Endothelial cell of umbilical vein (primary cell): ENCODE measurements at regions not wholly inside any gene's neighbourhood (a gene's known extent, or its start where the extent isn't known, plus 50 kb on each side); places are given as distances from the start of the nearest gene placed in this dataset.

Experiments used
- BruUV-seq: library from RNA; stranded (reverse); fragments of 400-500 nt; replicated peaks from 2 replicates; lab custom pipeline; 2021; lab: Mats Ljungman, UMichigan
- CTCF ChIA-PET: fragments of 300-600, 350-600 bp; sonication (Branson Sonifier 250); formaldehyde crosslinking; loops from one replicate; lab custom pipeline; 2021; ENCODE audit warnings: antibody characterized with exemption, inconsistent platforms; lab: Charles Lee
- POLR2A ChIA-PET: fragments of 300-600, 350-600 bp; sonication (Branson Sonifier 250); formaldehyde crosslinking; loops from one replicate; lab custom pipeline; 2021; ENCODE audit warnings: antibody characterized with exemption, inconsistent platforms; lab: Charles Lee
- DNase-seq: peaks from one replicate; pipeline ENCODE4 v3.0.0-alpha.2; 2011; ENCODE audit warnings: low read depth, low spot score
- FAIRE-seq: peaks from 2 replicates; lab custom pipeline; 2011; peaks lifted over from hg19 to GRCh38; lab: Jason Lieb, UNC
- H2AFZ ChIP-seq: 2 replicates; pipeline ENCODE4 v1.6.0; 2012; ENCODE audit warnings: low read depth, low read length, control low read depth, inconsistent platforms
- H3K27ac ChIP-seq: 2 replicates; pipeline ENCODE4 v1.5.1; 2011; ENCODE audit warnings: low read depth, mild to moderate bottlenecking, control low read depth, low read length, moderate library complexity; ENCODE audit not compliant: insufficient read depth
- H3K27me3 ChIP-seq, 2 experiments: 2 replicates each; pipeline versions ENCODE4 v1.6.0 to v1.6.1; 2011; ENCODE audit warnings: low read length in 2 of 2, mixed read lengths in 1 of 2; ENCODE audit not compliant: control insufficient read depth in 2 of 2, insufficient read depth in 2 of 2
- H3K36me3 ChIP-seq, 2 experiments: 2 replicates in 1 of 2; 3 replicates in 1 of 2; pipeline ENCODE4 v1.5.1; 2011; ENCODE audit warnings: low read length in 2 of 2, mild to moderate bottlenecking in 1 of 2, moderate library complexity in 1 of 2; ENCODE audit not compliant: control insufficient read depth in 2 of 2, insufficient read depth in 2 of 2; ENCODE audit errors: extremely low read depth in 1 of 2
- H3K4me1 ChIP-seq: 3 replicates; pipeline ENCODE4 v1.5.1; 2011; ENCODE audit warnings: mild to moderate bottlenecking, low read length; ENCODE audit not compliant: control insufficient read depth, insufficient read depth; ENCODE audit errors: extremely low read depth
- H3K4me2 ChIP-seq: 2 replicates; pipeline ENCODE4 v1.6.1; 2011; ENCODE audit warnings: low read length, control low read depth, mixed read lengths; ENCODE audit not compliant: insufficient read depth
- H3K4me3 ChIP-seq, 3 experiments: fragments of 200-600 bp in 1 of 3; sonication (generic), shearing (Covaris generic) in 1 of 3; replicated peaks in 1 of 3; 2 replicates each; pipeline ENCODE4 v1.5.1; 2011 to 2016; ENCODE audit warnings: control low read depth in 3 of 3, low read length in 3 of 3, mild to moderate bottlenecking in 2 of 3, inconsistent platforms in 1 of 3, low read depth in 1 of 3, moderate library complexity in 1 of 3; ENCODE audit not compliant: insufficient read depth in 1 of 3
- H3K79me2 ChIP-seq: 2 replicates; pipeline ENCODE4 v1.6.0; 2012; ENCODE audit warnings: low read length, inconsistent platforms; ENCODE audit not compliant: control insufficient read depth, insufficient read depth
- H3K9ac ChIP-seq: replicated peaks from 2 replicates; pipeline ENCODE3; 2011; ENCODE audit warnings: low read length, control low read depth; ENCODE audit not compliant: insufficient read depth; ENCODE audit errors: extremely low read depth
- H3K9me1 ChIP-seq: replicated peaks from 3 replicates; pipeline ENCODE4 v1.6.0; 2011; ENCODE audit warnings: mild to moderate bottlenecking, low read length; ENCODE audit not compliant: control insufficient read depth, insufficient read depth; ENCODE audit errors: extremely low read depth
- H3K9me3 ChIP-seq: replicated peaks from 2 replicates; pipeline ENCODE4 v1.5.1; 2012; ENCODE audit warnings: low read length, inconsistent platforms; ENCODE audit not compliant: control insufficient read depth, insufficient read depth
- H4K20me1 ChIP-seq: replicated peaks from 2 replicates; pipeline ENCODE3; 2011; ENCODE audit warnings: mild to moderate bottlenecking, low read length; ENCODE audit not compliant: control insufficient read depth, insufficient read depth; ENCODE audit errors: extremely low read depth
- CTCF ChIP-seq, 2 donors: IDR thresholded peaks; 1 replicate in 1 of 2; 2 replicates in 1 of 2; pipeline ENCODE4 v1.5.1; 2011; ENCODE audit warnings: low read length in 2 of 2, mild to moderate bottlenecking in 2 of 2, moderate library complexity in 2 of 2, control low read depth in 1 of 2, inconsistent platforms in 1 of 2, low read depth in 1 of 2; ENCODE audit not compliant: insufficient read depth in 1 of 2; ENCODE audit errors: extremely low read depth in 1 of 2
- EZH2 ChIP-seq: IDR thresholded peaks from 2 replicates; pipeline ENCODE4 v1.6.1; 2012; ENCODE audit warnings: borderline replicate concordance, low read depth, mild to moderate bottlenecking, moderate library complexity, low read length, inconsistent platforms; ENCODE audit not compliant: severe bottlenecking
- FOS ChIP-seq: IDR thresholded peaks from 2 replicates; pipeline ENCODE4 v1.6.1; 2011; ENCODE audit warnings: mild to moderate bottlenecking, low read length, moderate library complexity, borderline replicate concordance; ENCODE audit not compliant: insufficient read depth
- GATA2 ChIP-seq: IDR thresholded peaks from 2 replicates; pipeline ENCODE4 v1.7.0; 2011; ENCODE audit warnings: low read depth, mild to moderate bottlenecking, moderate library complexity, mixed read lengths, low read length; ENCODE audit not compliant: insufficient read length, insufficient read depth
- JUN ChIP-seq: IDR thresholded peaks from 2 replicates; pipeline ENCODE4 v1.6.1; 2011; ENCODE audit warnings: borderline replicate concordance, low read depth; ENCODE audit not compliant: insufficient read length, insufficient read depth
- MAX ChIP-seq: IDR thresholded peaks from 2 replicates; pipeline ENCODE4 v1.6.1; 2011; ENCODE audit not compliant: insufficient read depth, insufficient read length
- MYC ChIP-seq: IDR thresholded peaks from one replicate; pipeline ENCODE4 v1.6.1; 2011; ENCODE audit warnings: mild to moderate bottlenecking, low read depth, low read length
- POLR2A ChIP-seq: IDR thresholded peaks from 2 replicates; pipeline ENCODE4 v1.6.1; 2012; ENCODE audit warnings: low read depth, mild to moderate bottlenecking, control low read depth, low read length
- POLR2AphosphoS5 ChIP-seq: IDR thresholded peaks from 2 replicates; pipeline ENCODE4 v1.6.1; 2012; ENCODE audit warnings: low read depth, mild to moderate bottlenecking, control low read depth, low read length, moderate library complexity; ENCODE audit not compliant: insufficient read depth
- dilution Hi-C: fragments of 300-500 bp; cut with MboI; formaldehyde crosslinking; loops from one replicate; pipeline ENCODE4 v1.15.0; 2019; ENCODE audit warnings: low sequenced_read_pairs; ENCODE audit not compliant: extremely low pct_ligation_motif_present
- intact Hi-C: fragments of 100-400 bp; cut with micrococcal nuclease; formaldehyde crosslinking; loops from one replicate; pipeline ENCODE4 v1.10.0; 2022

- Histone ChIP-seq H3K36me3 (no peaks in the 10 kb centered on the region), H3K4me1 (no peaks in the 10 kb centered on the region), H3K9me3 (peaks cover 13% of the 10 kb centered on the region), H3K27me3 (no peaks in the 10 kb centered on the region), H3K27ac (no peak overlapping the region), H4K20me1 (no peaks in the 10 kb centered on the region), H3K9me1 (no peaks in the 10 kb centered on the region), H3K9ac (no peak overlapping the region), H2AFZ (no peak overlapping the region), H3K79me2 (no peaks in the 10 kb centered on the region), H3K4me3 (no peak overlapping the region), H3K4me2 (no peak overlapping the region)
- dilution Hi-C loops, result no loop called here
- CTCF ChIA-PET, result no interaction called here
- no peak for DNase-seq
- POLR2A ChIA-PET, result no interaction called here
- no peak for TF ChIP-seq POLR2AphosphoS5
- no peak for TF ChIP-seq GATA2
- no peak for TF ChIP-seq CTCF (IDR thresholded peaks at IDR 0.05; ENCODE audit: extremely low read depth in 1 of 2, insufficient read depth in 1 of 2, low read depth in 1 of 2, low read length in 2 of 2)
- no peak for TF ChIP-seq MYC
- no peak for TF ChIP-seq MAX
- no peak for TF ChIP-seq POLR2A
- TF ChIP-seq JUN, result no peak
- no peak for TF ChIP-seq FOS
- no peak for TF ChIP-seq EZH2
- no peak for FAIRE-seq
- BruUV-seq, result no TSS peak
- intact Hi-C loops, result no loop called here
These were observed 624.4 kb downstream of the BRD1 start for GRCh38 chr22:49203091-49203858.
